ENCODE measurements at regions not wholly inside any gene's neighbourhood (a gene's known extent, or its start where the extent isn't known, plus 50 kb on each side); places are given as distances from the start of the nearest gene placed in this dataset.

DNA sequence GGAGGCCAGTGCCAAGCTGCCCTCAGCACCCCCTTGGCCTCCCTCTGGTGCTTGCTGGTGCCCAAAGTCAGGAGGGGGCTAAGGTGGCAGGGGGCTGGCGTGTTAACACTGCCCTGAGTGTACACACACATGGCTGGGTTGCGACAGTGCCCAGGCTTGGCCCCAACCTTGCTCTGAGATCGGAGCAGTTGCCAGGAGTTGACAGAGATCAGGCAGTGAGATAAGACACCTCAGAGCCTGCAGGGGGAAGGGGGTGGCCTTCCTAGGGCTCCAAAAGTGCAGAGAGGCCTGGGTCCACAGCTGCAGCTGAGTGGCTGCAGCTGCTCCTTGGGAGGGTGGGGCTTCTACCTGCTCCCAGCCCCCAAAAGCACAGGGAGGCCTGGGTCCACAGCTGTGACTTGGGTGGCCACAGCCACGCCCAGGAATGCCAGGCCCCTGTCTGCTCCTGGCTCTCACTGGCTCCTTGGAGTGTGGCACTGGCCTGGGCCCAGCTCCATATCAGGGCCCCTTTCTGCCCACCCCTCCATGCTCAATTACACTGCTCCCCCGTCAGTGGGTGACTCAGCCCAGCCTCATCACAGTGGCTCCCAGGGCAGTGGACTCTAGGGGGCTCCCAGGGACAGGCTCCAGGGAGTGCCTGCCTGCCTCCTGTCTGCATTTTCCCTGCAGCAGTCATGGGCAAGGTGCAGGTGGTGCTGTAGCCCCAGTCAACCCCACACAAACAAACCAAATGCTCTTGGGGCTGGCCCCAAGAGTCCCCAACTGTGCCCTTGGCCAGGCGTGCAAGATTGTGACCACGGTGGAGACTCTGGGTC lies 56.4 kb upstream of the C15orf39 start:
- WGBS, 2 donors = 42 to 57% methylated on average over 2 to 7 of the region's 7 CpGs
- H3K9me3 ChIP-seq = no peaks in the 10 kb centered on the region

DNA sequence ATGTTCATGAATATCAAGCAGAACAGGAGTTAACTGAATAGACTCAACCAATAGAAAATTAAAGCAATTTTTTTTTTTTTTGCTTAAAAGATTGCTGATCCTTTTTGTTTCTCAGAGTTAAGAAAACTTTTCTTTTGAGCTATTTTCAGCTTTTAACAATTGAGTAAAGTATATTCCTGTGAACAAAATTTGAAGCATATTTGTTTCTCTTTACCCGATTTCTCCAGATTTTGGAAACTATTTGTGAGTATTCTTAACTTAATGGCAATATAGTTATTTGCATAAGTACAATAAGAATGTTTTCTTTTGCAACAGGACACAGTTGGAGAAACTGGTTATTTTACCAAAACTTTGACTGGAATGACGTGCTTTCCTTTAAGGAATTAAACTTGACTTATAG lies 53.4 kb upstream of the C15orf39 start:
- Histone ChIP-seq H3K27me3 (no peaks in the 10 kb centered on the region), H3K9me3 (no peaks in the 10 kb centered on the region), H3K27ac (no peak overlapping the region), H3K4me1 (peaks cover 20% of the 10 kb centered on the region), H3K36me3 (ENCODE audit: low read depth, missing control alignments) (no peaks in the 10 kb centered on the region), H3K4me3 (no peak overlapping the region)
- TF ChIP-seq POLR2A (IDR thresholded peaks at IDR 0.05) = no peak
- TF ChIP-seq, protein P1, sequence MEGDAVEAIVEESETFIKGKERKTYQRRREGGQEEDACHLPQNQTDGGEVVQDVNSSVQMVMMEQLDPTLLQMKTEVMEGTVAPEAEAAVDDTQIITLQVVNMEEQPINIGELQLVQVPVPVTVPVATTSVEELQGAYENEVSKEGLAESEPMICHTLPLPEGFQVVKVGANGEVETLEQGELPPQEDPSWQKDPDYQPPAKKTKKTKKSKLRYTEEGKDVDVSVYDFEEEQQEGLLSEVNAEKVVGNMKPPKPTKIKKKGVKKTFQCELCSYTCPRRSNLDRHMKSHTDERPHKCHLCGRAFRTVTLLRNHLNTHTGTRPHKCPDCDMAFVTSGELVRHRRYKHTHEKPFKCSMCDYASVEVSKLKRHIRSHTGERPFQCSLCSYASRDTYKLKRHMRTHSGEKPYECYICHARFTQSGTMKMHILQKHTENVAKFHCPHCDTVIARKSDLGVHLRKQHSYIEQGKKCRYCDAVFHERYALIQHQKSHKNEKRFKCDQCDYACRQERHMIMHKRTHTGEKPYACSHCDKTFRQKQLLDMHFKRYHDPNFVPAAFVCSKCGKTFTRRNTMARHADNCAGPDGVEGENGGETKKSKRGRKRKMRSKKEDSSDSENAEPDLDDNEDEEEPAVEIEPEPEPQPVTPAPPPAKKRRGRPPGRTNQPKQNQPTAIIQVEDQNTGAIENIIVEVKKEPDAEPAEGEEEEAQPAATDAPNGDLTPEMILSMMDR (IDR thresholded peaks at IDR 0.05) = no peak
- intact Hi-C loops (cut with DNase I; ENCODE audit: low total_unique reads) = no loop called here
- whole genome bisulfite sequencing, 2 donors = 92 to 93% methylated on average over 2 of the region's 2 CpGs
- no peak for DNase-seq

More for the DNA sequence above, 56.4 kb upstream of the C15orf39 start:
- Histone ChIP-seq H3K4me1 (peaks cover 5% of the 10 kb centered on the region), H3K36me3 (ENCODE audit: low read depth, missing control alignments) (no peaks in the 10 kb centered on the region), H3K27me3 (no peaks in the 10 kb centered on the region), H3K4me3 (no peak overlapping the region), H3K27ac (no peak overlapping the region)
- DNase-seq = no peak
- no peak for TF ChIP-seq POLR2A (IDR thresholded peaks at IDR 0.05)
- TF ChIP-seq, protein P1 (IDR thresholded peaks at IDR 0.05) = no peak
- intact Hi-C loops (cut with DNase I; ENCODE audit: low total_unique reads) = no loop called here

DNA sequence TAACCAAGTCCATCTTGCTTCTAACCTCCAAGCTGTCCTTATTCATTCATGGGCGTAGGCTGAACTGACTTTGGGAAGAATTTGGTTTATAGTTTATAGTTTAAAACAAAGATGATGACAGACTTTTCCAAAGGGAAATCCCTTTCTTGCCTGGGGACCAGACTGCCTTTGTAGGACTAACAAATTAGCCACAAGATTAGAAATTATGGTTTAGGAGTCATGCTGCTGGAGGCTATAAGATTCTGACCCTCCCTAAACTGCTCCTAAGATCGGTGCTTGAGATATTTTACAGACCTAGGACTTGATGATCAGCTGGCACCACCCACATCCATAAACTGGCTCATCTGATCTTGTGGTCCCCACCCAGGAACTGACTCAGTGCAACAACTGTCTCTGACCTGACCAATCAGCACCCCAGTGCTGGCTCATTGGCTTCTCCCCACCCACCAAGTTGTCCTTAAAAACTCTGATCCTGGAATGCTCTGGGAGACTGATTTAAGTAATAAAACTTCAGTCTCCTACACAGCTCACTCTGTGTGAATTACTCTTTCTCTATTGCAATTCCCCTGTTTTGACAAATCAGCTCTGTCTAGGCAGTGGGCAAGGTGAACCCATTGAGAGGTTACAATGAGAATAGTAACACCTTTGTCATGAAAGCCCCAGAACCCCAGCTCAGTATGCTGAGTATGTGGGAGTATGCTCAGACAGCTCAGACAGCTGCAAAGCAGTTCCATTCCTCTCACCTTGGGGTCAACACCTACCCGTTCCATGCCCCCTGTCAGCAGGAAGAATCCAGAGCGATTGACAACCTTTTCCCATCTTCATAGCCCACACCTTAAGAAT lies 51.6 kb upstream of the C15orf39 start:
- H3K9me3 ChIP-seq = no peaks in the 10 kb centered on the region
- no peaks in the 10 kb centered on the region for H3K36me3 ChIP-seq (ENCODE audit: low read depth, missing control alignments)
- no peak for TF ChIP-seq POLR2A (IDR thresholded peaks at IDR 0.05)
- TF ChIP-seq, protein P1 (IDR thresholded peaks at IDR 0.05) = no peak
- DNase-seq = no peak
- 71 to 76% methylated on average over 4 of the region's 4 CpGs for WGBS, 2 donors
- no peaks in the 10 kb centered on the region for H3K27me3 ChIP-seq
- no peak overlapping the region for H3K27ac ChIP-seq
- H3K4me3 ChIP-seq = no peak overlapping the region
- intact Hi-C loops (cut with DNase I; ENCODE audit: low total_unique reads) = no loop called here
- H3K4me1 ChIP-seq = peaks cover 23% of the 10 kb centered on the region

GRCh38 chr15:75151214-75152128 lies 50.2 kb upstream of the C15orf39 start:
- no peaks in the 10 kb centered on the region for H3K27me3 ChIP-seq
- no peak overlapping the region for H3K4me3 ChIP-seq
- DNase-seq = no peak
- H3K27ac ChIP-seq = peak overlapping the region; percentile 26 to 31
- 58 to 76% methylated on average over 5 of the region's 5 CpGs for WGBS, 2 donors
- TF ChIP-seq POLR2A (IDR thresholded peaks at IDR 0.05) = no peak
- TF ChIP-seq, protein P1 (IDR thresholded peaks at IDR 0.05) = no peak
- peaks cover 23% of the 10 kb centered on the region for H3K4me1 ChIP-seq
- H3K9me3 ChIP-seq = no peaks in the 10 kb centered on the region
- H3K36me3 ChIP-seq (ENCODE audit: low read depth, missing control alignments) = no peaks in the 10 kb centered on the region
- intact Hi-C loops (cut with DNase I; ENCODE audit: low total_unique reads) = no loop called here

Small RNA genes lying in the stretch of these regions (small RNA-seq; reads per million reads assigned to genes)
- gene RF00017 (0 reads per million in 2 donors), gene RF00601 (0 reads per million in 2 donors)
